MM.1S (cell line): ENCODE measurements at regions not wholly inside any gene's neighbourhood (a gene's known extent, or its start where the extent isn't known, plus 50 kb on each side); places are given as distances from the start of the nearest gene placed in this dataset.

Experiments used
- EZH2 ChIP-seq: fragments of 300-600 bp; sonication (generic); optimal IDR thresholded peaks from 2 replicates; pipeline ENCODE3; 2017; ENCODE audit warnings: low read depth, mild to moderate bottlenecking, antibody characterized with exemption, low read length, mixed read lengths
- TF ChIP-seq, protein P1 (sequence below): fragments of 300-600 bp; sonication (generic); IDR thresholded peaks from 2 replicates; pipeline ENCODE4 v1.5.1; 2016; ENCODE audit warnings: antibody characterized with exemption, low read length, mixed read lengths

DNA sequence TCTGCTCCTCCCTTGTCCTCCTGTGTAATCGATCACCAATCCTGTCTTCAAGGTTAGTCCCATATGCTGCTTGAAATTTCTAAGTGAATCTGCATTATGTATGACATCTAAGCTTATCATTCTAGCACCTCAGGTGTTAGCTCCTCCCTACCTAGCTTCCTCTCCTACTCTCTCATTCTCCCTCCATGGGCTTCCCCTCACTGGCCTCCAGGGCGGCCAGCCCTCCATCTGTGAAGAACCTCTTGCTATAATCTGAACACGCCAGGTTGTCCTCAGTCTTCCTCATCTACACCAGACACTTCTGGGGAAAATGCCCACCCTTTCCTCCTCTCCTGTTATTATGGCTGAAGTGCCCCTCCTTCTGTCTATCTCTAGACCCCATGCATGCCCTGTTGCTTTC is 599.3 kb upstream of the KLF4 start:
- TF ChIP-seq, protein P1, sequence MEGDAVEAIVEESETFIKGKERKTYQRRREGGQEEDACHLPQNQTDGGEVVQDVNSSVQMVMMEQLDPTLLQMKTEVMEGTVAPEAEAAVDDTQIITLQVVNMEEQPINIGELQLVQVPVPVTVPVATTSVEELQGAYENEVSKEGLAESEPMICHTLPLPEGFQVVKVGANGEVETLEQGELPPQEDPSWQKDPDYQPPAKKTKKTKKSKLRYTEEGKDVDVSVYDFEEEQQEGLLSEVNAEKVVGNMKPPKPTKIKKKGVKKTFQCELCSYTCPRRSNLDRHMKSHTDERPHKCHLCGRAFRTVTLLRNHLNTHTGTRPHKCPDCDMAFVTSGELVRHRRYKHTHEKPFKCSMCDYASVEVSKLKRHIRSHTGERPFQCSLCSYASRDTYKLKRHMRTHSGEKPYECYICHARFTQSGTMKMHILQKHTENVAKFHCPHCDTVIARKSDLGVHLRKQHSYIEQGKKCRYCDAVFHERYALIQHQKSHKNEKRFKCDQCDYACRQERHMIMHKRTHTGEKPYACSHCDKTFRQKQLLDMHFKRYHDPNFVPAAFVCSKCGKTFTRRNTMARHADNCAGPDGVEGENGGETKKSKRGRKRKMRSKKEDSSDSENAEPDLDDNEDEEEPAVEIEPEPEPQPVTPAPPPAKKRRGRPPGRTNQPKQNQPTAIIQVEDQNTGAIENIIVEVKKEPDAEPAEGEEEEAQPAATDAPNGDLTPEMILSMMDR = no peak
- no peak for TF ChIP-seq EZH2
